ENCODE measurements at regions not wholly inside any gene's neighbourhood (a gene's known extent, or its start where the extent isn't known, plus 50 kb on each side); places are given as distances from the start of the nearest gene placed in this dataset.

GRCh38 chr6:149154261-149154821 lies 163.2 kb upstream of the TAB2 start:
- H3K27ac ChIP-seq (ENCODE audit: low read depth in 1 of 2, low read length in 1 of 2), result no peak overlapping the region
- 93% methylated on average over 1 of the region's 1 CpG for WGBS

GRCh38 chr6:149157126-149157525 lies 160.4 kb upstream of the TAB2 start:
- 88% methylated on average over 5 of the region's 5 CpGs for WGBS
- Histone ChIP-seq H3K27me3 (ENCODE audit: control insufficient read depth in 2 of 2, insufficient read depth in 1 of 2, low read length in 1 of 2) (no peaks in the 10 kb centered on the region), H3K4me1 (ENCODE audit: control insufficient read depth in 2 of 2, insufficient read depth in 2 of 2, low read length in 2 of 2) (no peaks in the 10 kb centered on the region), H3K27ac (ENCODE audit: low read depth in 1 of 2, low read length in 1 of 2) (no peak overlapping the region), H3K36me3 (ENCODE audit: control insufficient read depth in 2 of 2, insufficient read depth in 2 of 2, low read length in 1 of 2) (no peaks in the 10 kb centered on the region), H3K4me3 (ENCODE audit: low read length in 2 of 2) (no peak overlapping the region), H3K9me3 (ENCODE audit: control insufficient read depth in 2 of 2, insufficient read depth in 1 of 2, low read length in 1 of 2) (no peaks in the 10 kb centered on the region)
- DNase-seq (ENCODE audit: low read depth in 6 of 9, low spot score in 9 of 9), result no peak

More at GRCh38 chr6:149154261-149154821, 163.2 kb upstream of the TAB2 start:
- Histone ChIP-seq H3K9me3 (ENCODE audit: control insufficient read depth in 2 of 2, insufficient read depth in 1 of 2, low read length in 1 of 2) (no peaks in the 10 kb centered on the region), H3K4me3 (ENCODE audit: low read length in 2 of 2) (no peak overlapping the region), H3K36me3 (ENCODE audit: control insufficient read depth in 2 of 2, insufficient read depth in 2 of 2, low read length in 1 of 2) (no peaks in the 10 kb centered on the region), H3K27me3 (ENCODE audit: control insufficient read depth in 2 of 2, insufficient read depth in 1 of 2, low read length in 1 of 2) (no peaks in the 10 kb centered on the region), H3K4me1 (ENCODE audit: control insufficient read depth in 2 of 2, insufficient read depth in 2 of 2, low read length in 2 of 2) (no peaks in the 10 kb centered on the region)
- no peak for DNase-seq (ENCODE audit: low read depth in 6 of 9, low spot score in 9 of 9)

- Histone ChIP-seq H3K36me3 (ENCODE audit: control insufficient read depth in 2 of 2, insufficient read depth in 2 of 2, low read length in 1 of 2) (no peaks in the 10 kb centered on the region), H3K27ac (ENCODE audit: low read depth in 1 of 2, low read length in 1 of 2) (no peak overlapping the region), H3K9me3 (ENCODE audit: control insufficient read depth in 2 of 2, insufficient read depth in 1 of 2, low read length in 1 of 2) (no peaks in the 10 kb centered on the region), H3K4me1 (ENCODE audit: control insufficient read depth in 2 of 2, insufficient read depth in 2 of 2, low read length in 2 of 2) (no peaks in the 10 kb centered on the region), H3K27me3 (ENCODE audit: control insufficient read depth in 2 of 2, insufficient read depth in 1 of 2, low read length in 1 of 2) (no peaks in the 10 kb centered on the region), H3K4me3 (ENCODE audit: low read length in 2 of 2) (no peak overlapping the region)
- DNase-seq (ENCODE audit: low read depth in 6 of 9, low spot score in 9 of 9), result no peak
- WGBS, result 98% methylated on average over 6 of the region's 6 CpGs
These were observed 159.4 kb upstream of the TAB2 start for GRCh38 chr6:149158076-149158475.

- no peaks in the 10 kb centered on the region for H3K9me3 ChIP-seq (ENCODE audit: control insufficient read depth in 2 of 2, insufficient read depth in 1 of 2, low read length in 1 of 2)
- WGBS, result 46% methylated on average over 1 of the region's 1 CpG
- no peak overlapping the region for H3K4me3 ChIP-seq (ENCODE audit: low read length in 2 of 2)
- no peaks in the 10 kb centered on the region for H3K27me3 ChIP-seq (ENCODE audit: control insufficient read depth in 2 of 2, insufficient read depth in 1 of 2, low read length in 1 of 2)
- DNase-seq (ENCODE audit: low read depth in 6 of 9, low spot score in 9 of 9), result no peak
- H3K27ac ChIP-seq (ENCODE audit: low read depth in 1 of 2, low read length in 1 of 2), result no peak overlapping the region
- H3K4me1 ChIP-seq (ENCODE audit: control insufficient read depth in 2 of 2, insufficient read depth in 2 of 2, low read length in 2 of 2), result no peaks in the 10 kb centered on the region
- no peaks in the 10 kb centered on the region for H3K36me3 ChIP-seq (ENCODE audit: control insufficient read depth in 2 of 2, insufficient read depth in 2 of 2, low read length in 1 of 2)
These were observed 156.6 kb upstream of the TAB2 start for GRCh38 chr6:149160943-149161342.

GRCh38 chr6:149162924-149163323 lies 154.6 kb upstream of the TAB2 start:
- no peak overlapping the region for H3K27ac ChIP-seq (ENCODE audit: low read depth in 1 of 2, low read length in 1 of 2)
- no peaks in the 10 kb centered on the region for H3K9me3 ChIP-seq (ENCODE audit: control insufficient read depth in 2 of 2, insufficient read depth in 1 of 2, low read length in 1 of 2)
- no peaks in the 10 kb centered on the region for H3K27me3 ChIP-seq (ENCODE audit: control insufficient read depth in 2 of 2, insufficient read depth in 1 of 2, low read length in 1 of 2)
- no peaks in the 10 kb centered on the region for H3K36me3 ChIP-seq (ENCODE audit: control insufficient read depth in 2 of 2, insufficient read depth in 2 of 2, low read length in 1 of 2)
- H3K4me3 ChIP-seq (ENCODE audit: low read length in 2 of 2), result no peak overlapping the region
- no peak for DNase-seq (ENCODE audit: low read depth in 6 of 9, low spot score in 9 of 9)
- peaks cover 0 to 8% of the 10 kb centered on the region in 2 donors for H3K4me1 ChIP-seq (ENCODE audit: control insufficient read depth in 2 of 2, insufficient read depth in 2 of 2, low read length in 2 of 2)

GRCh38 chr6:149164199-149164750 lies 153.2 kb upstream of the TAB2 start:
- Histone ChIP-seq H3K4me1 (ENCODE audit: control insufficient read depth in 2 of 2, insufficient read depth in 2 of 2, low read length in 2 of 2) (peaks cover 0 to 15% of the 10 kb centered on the region in 2 donors), H3K27me3 (ENCODE audit: control insufficient read depth in 2 of 2, insufficient read depth in 1 of 2, low read length in 1 of 2) (no peaks in the 10 kb centered on the region), H3K9me3 (ENCODE audit: control insufficient read depth in 2 of 2, insufficient read depth in 1 of 2, low read length in 1 of 2) (peaks cover 0 to 5% of the 10 kb centered on the region in 2 donors), H3K4me3 (ENCODE audit: low read length in 2 of 2) (no peak overlapping the region), H3K36me3 (ENCODE audit: control insufficient read depth in 2 of 2, insufficient read depth in 2 of 2, low read length in 1 of 2) (no peaks in the 10 kb centered on the region), H3K27ac (ENCODE audit: low read depth in 1 of 2, low read length in 1 of 2) (no peak overlapping the region)
- no peak for DNase-seq (ENCODE audit: low read depth in 6 of 9, low spot score in 9 of 9)
- 98% methylated on average over 12 of the region's 12 CpGs for WGBS

GRCh38 chr6:149166336-149166735 lies 151.2 kb upstream of the TAB2 start:
- 30% methylated on average over 1 of the region's 1 CpG for WGBS
- peaks cover 0 to 5% of the 10 kb centered on the region in 2 donors for H3K9me3 ChIP-seq (ENCODE audit: control insufficient read depth in 2 of 2, insufficient read depth in 1 of 2, low read length in 1 of 2)
- no peak overlapping the region for H3K27ac ChIP-seq (ENCODE audit: low read depth in 1 of 2, low read length in 1 of 2)

GRCh38 chr6:149166747-149167146 lies 150.8 kb upstream of the TAB2 start:
- Histone ChIP-seq H3K9me3 (ENCODE audit: control insufficient read depth in 2 of 2, insufficient read depth in 1 of 2, low read length in 1 of 2) (peaks cover 0 to 5% of the 10 kb centered on the region in 2 donors), H3K4me3 (ENCODE audit: low read length in 2 of 2) (no peak overlapping the region), H3K27ac (ENCODE audit: low read depth in 1 of 2, low read length in 1 of 2) (no peak overlapping the region), H3K4me1 (ENCODE audit: control insufficient read depth in 2 of 2, insufficient read depth in 2 of 2, low read length in 2 of 2) (peaks cover 0 to 15% of the 10 kb centered on the region in 2 donors), H3K36me3 (ENCODE audit: control insufficient read depth in 2 of 2, insufficient read depth in 2 of 2, low read length in 1 of 2) (no peaks in the 10 kb centered on the region), H3K27me3 (ENCODE audit: control insufficient read depth in 2 of 2, insufficient read depth in 1 of 2, low read length in 1 of 2) (no peaks in the 10 kb centered on the region)
- 34% methylated on average over 8 of the region's 8 CpGs for WGBS
- DNase-seq (ENCODE audit: low read depth in 6 of 9, low spot score in 9 of 9), result no peak

More at GRCh38 chr6:149166336-149166735, 151.2 kb upstream of the TAB2 start:
- no peaks in the 10 kb centered on the region for H3K27me3 ChIP-seq (ENCODE audit: control insufficient read depth in 2 of 2, insufficient read depth in 1 of 2, low read length in 1 of 2)
- peaks cover 0 to 15% of the 10 kb centered on the region in 2 donors for H3K4me1 ChIP-seq (ENCODE audit: control insufficient read depth in 2 of 2, insufficient read depth in 2 of 2, low read length in 2 of 2)
- DNase-seq (ENCODE audit: low read depth in 6 of 9, low spot score in 9 of 9), result no peak
- H3K36me3 ChIP-seq (ENCODE audit: control insufficient read depth in 2 of 2, insufficient read depth in 2 of 2, low read length in 1 of 2), result no peaks in the 10 kb centered on the region
- no peak overlapping the region for H3K4me3 ChIP-seq (ENCODE audit: low read length in 2 of 2)

GRCh38 chr6:149168968-149169367 lies 148.5 kb upstream of the TAB2 start:
- H3K27me3 ChIP-seq (ENCODE audit: control insufficient read depth in 2 of 2, insufficient read depth in 1 of 2, low read length in 1 of 2), result no peaks in the 10 kb centered on the region
- peaks cover 0 to 5% of the 10 kb centered on the region in 2 donors for H3K9me3 ChIP-seq (ENCODE audit: control insufficient read depth in 2 of 2, insufficient read depth in 1 of 2, low read length in 1 of 2)
- no peaks in the 10 kb centered on the region for H3K36me3 ChIP-seq (ENCODE audit: control insufficient read depth in 2 of 2, insufficient read depth in 2 of 2, low read length in 1 of 2)
- 44% methylated on average over 6 of the region's 6 CpGs for WGBS
- no peak overlapping the region for H3K27ac ChIP-seq (ENCODE audit: low read depth in 1 of 2, low read length in 1 of 2)
- DNase-seq (ENCODE audit: low read depth in 6 of 9, low spot score in 9 of 9), result no peak
- H3K4me3 ChIP-seq (ENCODE audit: low read length in 2 of 2), result no peak overlapping the region
- peaks cover 0 to 15% of the 10 kb centered on the region in 2 donors for H3K4me1 ChIP-seq (ENCODE audit: control insufficient read depth in 2 of 2, insufficient read depth in 2 of 2, low read length in 2 of 2)

Measured in thymus (tissue), 11 donors.